ENCODE measurements at regions not wholly inside any gene's neighbourhood (a gene's known extent, or its start where the extent isn't known, plus 50 kb on each side); places are given as distances from the start of the nearest gene placed in this dataset.
"Not testable (repeated sequence)": the region's sequence is repeated elsewhere in the genome, so short reads cannot be mapped to it uniquely, and the experiment has no call there.

DNA sequence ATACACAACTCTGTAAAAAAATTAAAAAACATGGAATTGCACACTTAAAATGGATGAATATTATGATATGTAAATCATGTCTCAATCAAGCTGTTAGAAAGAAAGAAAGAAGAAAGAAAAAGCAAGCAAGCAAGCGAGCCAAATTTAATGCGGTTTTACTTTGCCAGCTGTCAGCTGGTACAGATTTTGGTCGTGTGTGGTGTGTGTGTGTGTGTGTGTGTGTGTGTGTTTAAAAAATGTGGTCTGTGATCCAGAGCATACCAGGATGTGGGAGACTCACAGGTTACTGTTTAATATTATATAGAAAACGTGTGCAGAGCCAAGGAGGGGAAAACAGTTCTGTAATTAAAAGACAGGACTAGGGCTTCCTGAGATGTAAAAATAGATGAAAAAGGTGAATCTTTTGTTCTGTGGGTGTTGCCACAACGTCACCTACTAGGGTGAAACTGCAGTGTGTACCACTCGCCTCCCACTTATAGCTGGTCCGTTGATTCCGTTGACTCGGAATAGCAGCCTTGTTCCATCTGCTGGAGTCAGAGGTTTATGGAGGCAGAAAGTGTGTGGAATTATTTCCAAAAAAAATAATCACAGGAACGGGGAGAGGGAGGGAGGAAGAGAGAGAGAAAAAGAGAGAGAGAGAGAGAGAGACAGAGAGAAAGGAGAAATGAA is 197.7 kb downstream of the BCAS1 start:
- peak; percentile 40 for DNase-seq (ENCODE audit: low read depth)

DNA sequence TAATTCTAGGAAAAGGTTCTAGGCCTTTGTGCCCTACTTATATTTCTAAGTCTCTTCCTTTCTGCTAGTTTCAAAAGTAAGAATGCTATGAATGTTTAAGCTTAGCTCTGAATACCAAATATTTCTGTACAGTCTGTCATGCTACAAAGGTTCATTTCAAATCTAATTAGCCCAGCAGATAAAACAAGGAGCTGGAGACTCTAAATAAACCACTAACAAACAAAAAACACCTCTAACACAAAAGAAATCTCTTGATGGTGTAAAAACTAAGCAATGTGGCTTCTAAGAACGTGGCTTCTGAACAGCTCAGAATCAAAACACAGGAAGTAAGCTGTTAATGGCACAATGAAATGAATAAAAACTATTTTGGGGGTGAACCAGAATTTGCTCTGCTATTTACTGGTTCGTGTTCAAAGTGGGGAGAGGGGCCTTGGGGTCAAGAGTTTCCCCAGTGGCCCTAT is 198.3 kb downstream of the BCAS1 start:
- DNase-seq (ENCODE audit: low read depth): peak; percentile 27

DNA sequence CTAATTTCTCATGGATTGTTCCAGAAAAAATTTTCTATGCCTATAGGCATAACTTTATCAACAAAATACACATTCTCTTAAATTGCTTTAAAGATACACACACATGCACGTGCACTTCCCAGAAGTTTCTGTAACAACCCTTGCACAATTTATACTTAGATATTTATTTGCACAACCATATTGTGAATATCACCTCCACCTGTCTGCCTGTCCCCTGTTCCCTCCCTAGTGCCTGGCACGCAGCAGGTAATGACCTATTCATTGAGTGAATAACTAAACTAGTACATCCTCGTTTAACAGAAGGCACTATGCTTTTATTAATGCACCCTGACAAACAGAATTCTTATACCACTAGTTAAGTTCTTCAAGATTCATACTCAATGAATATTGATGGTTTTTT is 198.9 kb downstream of the BCAS1 start:
- no peak for DNase-seq (ENCODE audit: low read depth)

DNA sequence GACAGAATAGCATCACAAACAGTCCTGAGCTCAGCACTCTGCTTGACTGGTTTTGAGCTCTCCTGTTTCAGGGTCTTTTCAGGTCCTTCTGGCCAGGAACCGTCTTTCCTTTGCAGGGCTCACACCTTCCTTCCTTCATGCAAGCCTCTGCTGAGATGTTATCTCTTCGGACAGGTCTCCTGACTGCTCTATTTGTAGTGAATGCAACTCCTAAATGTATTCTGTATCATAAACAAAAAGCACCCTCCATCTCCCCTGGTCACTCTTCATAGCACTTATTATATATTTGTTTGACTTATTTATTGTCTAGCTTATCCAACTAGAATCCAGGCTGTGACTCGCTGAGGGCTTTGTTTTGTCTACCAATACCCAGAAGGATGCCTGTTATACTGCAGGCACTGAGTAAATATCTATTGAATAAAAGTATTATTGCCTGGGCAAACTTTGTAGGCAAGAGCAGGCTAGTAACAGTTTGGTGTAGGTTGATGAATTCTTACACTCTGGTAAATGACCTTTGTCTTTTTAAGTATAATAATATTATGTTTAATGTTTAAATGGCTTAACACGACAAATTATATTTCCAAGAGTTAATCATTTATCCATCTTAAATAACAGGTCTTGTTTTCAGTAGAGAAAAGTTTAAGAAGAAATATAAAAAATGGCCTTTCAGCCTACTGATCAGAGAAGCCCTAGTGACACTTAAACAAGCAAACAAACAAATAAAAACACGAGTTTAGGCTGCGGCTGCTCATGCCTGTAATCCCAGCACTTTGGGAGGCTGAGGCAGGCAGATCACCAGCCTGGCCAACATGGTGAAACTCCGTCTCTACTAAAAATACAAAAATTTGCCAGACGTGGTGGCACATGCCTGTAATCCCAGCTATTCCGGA is 199.7 kb downstream of the BCAS1 start:
- DNase-seq (ENCODE audit: low read depth): no peak

DNA sequence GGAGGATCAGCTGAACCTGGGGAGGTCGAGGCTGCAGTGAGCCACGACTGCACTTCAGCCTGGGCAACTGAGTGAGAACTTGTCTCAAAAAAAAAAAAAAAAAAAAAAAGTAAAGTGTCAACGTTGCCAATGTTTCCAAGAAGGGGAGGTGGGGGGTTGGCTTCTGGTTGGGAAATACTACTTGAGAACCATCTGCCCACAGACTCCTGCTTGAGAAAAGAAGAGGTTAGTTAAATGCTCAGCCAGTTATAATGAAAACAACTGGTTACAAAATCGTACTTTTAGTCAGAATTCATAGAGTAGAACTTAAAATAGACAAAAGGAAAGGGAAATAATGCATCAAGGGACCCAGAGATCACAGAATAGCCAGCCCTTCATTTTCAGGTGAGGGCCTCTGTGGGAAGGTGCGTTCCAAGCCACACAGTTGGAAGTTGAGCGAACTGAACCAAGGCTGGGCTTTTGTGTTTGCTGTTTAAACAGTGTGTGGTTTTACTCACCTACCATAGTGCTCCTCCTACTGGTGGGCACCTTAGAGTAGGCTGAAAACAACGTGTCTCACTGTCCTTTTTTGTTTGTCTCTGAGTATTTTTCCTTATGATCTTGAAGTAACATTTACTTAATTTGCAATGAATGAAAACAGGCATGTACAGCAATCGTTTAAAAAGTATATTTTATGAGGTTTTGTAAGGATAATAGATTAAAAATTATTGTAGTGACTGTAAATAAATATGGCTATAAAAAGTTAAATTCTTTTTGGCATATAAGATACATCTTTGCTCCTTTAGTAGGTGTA is 200.7 kb downstream of the BCAS1 start:
- DNase-seq (ENCODE audit: low read depth): peak; percentile 82

DNA sequence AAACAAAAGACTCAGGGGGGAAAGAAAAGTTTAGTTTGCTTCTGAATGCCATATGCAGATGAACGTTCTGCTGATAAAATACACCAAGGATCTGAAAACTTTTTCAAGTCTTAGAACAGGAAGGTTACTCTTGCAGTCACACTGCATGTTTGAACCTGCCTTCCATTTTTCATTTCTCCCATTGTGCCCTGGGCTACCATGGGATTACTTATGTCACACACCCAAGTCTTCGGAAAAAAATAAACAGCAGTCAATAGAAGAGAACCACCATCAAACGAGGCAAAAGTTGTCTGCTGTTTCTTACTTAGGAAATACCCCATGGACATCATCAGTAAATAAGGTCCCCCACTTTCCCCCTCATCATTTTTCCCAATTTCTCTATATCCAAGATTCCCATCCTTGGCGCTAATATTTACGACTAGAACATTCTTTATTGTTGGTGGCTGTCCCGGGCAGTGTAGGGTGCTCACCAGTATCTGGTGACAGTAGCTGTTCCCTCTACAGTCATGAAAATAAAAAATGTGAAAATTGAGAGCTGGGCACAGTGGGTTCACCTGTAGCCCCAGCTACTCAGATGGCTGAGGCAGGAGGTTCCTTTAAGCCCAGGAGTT is 202.5 kb downstream of the BCAS1 start:
- DNase-seq (ENCODE audit: low read depth): no peak

DNA sequence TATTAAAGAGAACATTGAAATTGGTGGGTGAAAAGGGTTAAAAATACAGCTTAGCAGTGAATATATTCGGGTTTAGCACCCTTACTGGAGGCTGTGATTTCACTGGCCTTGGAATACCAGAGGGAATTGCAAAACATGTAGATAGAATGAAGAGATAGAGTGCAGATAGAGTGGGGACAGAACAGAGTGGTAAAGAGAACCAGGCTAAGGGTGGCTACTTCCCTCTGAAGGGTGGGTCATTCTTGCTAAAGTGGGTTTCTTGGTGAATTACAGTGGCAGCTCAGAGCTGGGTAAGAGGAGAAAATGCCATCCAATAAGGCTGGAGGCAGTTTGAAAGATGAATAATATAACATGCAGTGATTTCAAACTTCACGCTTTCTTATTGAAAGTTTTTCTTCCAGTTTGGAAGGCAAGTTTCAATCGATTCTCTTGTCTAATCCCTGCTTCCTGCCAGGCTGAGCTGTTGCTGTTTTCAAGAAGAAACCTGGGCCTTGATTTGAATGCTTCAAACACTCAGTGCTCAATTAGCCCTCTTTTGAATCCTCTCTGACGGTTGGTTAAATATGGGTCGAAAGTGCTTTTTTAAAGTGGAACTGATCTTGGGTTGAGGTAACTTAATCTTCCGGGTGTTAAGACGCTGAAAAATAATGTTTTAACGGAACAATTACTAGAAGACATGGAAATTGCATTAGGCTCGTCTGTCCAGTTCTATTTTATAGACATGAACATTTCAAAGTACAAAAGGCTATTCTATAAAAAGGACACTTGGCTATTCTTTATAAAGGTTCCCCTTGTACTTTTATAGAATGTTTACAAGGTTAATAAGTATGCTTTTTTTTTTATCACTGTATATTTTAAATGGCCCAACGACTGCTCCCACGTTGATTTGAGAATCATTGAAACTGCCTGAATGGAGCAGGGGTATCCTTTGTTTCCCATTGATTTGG is 203.3 kb downstream of the BCAS1 start:
- peak; percentile 39 for DNase-seq (ENCODE audit: low read depth)

DNA sequence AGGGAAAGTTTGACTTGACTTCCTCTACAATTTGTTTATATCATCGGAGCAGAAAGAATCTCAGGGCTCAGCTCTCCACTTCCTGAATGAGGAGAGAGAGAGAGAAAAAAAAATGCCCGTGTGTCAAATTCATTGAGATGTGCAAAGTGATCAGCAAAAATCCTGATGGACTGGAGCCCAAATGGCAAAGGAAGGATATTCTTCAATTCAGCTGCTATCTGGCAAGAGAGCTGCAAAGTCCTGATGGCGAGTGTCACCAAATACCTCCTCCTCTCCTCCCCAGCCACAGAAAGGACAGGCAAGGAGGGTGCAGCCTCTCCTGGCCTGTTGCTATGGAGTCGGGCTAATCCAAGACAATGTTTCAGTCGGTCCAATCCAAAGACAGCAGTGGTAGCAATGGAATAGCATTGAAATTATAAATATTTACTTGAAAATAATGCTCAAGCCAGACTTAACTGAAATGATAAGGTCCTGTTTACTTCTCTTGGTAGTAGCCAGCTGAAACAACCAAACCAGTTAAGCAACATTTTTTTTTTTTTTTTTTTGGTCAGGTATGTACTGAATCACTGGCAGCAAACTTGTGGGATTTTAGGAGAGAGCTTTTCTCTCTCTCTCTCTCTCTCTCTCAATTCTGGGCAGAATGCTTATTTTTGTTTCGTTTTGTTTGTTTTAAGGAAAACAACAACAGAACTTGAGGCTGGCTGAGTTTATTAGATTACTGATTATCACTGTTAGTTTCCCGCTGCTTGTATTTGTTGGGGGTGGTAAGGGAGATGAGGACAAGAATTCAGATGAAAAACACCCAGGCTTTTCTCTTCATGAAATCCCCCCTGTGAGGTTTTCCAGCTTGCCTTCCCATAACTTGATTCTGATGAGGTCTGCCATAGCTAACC is 204.2 kb downstream of the BCAS1 start:
- DNase-seq (ENCODE audit: low read depth): peak; percentile 56

DNA sequence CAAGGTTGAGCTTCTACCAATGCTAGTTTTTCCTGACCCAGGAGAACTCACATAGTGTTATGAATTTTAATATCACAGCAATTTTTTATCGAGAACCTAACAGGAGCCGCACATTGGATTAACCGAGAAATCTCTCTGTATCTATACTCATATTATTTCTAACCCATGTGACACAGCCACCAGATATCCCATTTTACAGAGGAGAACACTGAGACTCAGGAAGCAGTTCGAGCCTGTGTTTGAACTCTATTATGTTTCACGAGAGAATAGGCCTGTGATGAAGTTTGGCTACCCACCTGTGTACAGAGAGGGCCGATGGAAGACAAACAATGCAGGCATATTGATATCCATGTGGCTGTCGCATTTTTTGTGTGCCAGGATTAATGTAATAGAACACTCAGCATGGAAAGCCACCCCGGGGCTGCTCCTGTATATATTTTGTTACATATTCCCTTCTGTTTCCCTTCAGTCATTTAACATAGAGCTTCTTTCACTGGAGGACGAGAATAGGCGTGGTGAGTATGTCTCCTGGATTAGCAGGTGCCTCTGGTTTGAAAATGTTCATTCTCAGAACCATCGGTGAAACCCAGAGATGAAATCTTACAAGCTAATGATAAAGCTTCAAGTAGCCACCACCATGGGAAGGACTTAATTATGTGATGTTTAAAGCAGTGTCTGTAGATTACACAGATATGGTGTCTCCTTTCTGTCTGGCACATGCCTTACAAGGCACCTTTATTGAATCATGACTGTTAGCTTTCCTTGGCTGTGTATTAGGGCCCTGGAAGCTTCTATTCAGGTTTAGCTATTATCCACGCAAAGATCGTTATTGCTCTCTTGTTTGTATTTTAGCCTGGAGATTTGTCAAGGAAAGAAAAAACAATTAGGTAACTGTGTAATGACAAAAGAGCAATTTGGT is 205.4 kb downstream of the BCAS1 start:
- DNase-seq (ENCODE audit: low read depth): not testable (repeated sequence)

DNA sequence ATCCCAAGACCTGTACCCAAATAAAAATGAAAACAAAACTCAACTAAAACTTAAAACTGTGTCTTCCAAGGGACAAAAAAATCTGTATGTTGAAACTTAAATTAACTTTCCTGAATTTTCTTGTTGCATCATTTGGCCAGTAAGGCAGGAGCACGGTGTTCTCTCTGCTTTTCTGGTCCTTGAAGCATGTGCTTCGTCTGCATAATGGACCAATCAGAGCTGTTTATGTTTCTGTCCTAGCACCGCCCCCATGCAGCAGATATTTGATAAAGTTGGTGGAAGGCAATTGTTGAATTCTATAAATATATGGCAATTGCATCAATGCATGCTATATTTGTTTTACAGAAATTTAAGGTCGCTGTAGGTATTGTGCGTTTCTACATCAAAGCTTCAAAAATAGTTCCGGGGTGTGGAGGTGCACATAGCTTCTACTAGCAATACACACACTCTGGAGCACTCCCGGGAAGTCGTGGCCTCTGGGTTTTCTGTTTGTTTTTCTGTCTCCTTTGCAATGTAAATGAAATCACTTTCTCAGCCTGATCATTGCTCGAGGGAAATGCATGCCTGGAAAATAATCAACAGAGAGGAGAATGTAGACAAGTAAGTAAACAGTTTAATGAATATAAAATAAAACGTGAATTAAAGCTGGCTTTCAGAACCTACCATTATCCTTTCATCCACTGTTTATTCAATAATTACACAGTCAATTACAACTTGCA is 206.3 kb downstream of the BCAS1 start:
- DNase-seq (ENCODE audit: low read depth): not testable (repeated sequence)

DNA sequence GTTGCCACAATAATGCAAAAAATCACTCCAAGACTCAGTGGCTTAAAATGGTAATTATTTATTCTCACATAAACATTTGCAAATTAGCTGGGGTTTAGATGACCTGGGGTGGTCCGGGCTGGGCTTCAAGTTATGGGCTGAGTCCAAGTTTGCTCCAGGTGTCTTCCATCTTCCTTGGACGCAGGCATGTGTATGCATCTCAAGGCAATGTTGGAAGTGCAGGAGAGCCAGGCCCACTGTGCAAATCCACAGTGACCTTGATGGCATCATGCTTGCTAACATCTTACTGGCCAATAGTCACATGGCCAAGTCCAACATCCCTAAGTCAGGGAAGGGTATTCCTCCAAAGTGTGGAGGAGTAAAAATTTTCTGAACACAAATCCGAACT is 206.9 kb downstream of the BCAS1 start:
- not testable (repeated sequence) for DNase-seq (ENCODE audit: low read depth)

DNA sequence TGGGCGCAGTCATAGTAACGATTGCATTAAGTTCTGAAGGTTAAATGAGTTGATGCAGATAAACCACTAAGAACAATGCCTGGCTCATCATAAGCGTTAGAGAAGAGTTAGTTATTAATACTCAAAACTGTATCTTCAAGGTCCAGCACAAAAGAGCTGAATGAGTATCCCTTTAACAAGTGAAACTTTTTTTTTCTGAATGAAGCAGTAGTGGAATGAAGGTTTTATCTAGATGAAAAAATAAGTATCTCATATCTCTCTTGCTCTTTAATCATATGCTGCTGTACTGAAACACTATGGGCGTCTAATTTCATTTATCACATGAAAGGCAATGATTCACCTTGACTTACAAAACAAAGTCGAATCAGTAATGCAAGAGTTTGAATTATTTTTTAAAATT is 207.4 kb downstream of the BCAS1 start:
- not testable (repeated sequence) for DNase-seq (ENCODE audit: low read depth)

DNA sequence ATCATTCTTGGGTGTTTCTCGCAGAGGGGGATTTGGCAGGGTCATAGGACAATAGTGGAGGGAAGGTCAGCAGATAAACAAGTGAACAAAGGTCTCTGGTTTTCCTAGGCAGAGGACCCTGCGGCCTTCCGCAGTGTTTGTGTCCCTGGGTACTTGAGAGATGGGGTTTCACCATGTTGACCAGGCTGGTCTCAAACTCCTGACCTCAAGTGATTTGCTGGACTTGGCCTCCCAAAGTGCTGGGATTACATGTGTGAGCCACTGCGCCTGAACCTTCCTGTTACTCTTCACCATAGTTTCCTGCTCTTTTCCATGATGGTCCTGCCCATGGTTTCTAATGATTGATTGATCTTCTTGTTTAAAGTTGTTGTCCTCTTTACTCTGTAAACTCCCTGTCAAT is 207.9 kb downstream of the BCAS1 start:
- not testable (repeated sequence) for DNase-seq (ENCODE audit: low read depth)

DNA sequence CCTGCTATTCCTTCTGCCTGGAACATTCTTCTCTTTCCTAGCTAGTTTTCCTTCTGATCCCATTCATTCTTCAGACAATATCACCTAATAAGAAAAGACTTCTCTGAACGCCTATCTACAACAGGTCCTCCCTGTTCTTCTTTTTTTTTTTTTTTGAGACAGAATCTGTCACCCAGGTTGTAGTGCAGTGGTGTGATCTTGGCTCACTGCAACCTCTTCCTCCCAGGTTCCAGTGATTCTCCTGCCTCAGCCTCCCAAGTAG is 208.3 kb downstream of the BCAS1 start:
- DNase-seq (ENCODE audit: low read depth): not testable (repeated sequence)

DNA sequence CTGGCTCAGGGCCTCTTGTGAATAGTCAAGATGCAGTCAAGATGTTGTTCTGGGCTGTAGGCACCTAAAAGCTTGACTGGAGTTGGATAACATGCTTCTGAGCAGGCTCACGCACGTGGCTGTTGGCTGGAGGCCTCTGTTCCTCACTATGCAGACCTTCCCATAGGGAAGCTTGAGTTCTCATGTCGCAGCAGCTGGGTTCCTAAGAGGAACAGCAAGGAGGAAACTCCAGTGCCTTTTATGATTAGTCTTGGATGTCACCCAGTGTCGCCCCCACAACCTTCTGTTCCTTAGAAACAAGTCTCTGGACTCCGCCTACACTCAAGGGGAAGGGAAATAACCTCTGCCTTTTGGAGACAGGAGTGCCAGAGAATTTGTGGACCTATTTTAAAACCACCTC is 210.7 kb downstream of the BCAS1 start:
- no peak for DNase-seq (ENCODE audit: low read depth)

DNA sequence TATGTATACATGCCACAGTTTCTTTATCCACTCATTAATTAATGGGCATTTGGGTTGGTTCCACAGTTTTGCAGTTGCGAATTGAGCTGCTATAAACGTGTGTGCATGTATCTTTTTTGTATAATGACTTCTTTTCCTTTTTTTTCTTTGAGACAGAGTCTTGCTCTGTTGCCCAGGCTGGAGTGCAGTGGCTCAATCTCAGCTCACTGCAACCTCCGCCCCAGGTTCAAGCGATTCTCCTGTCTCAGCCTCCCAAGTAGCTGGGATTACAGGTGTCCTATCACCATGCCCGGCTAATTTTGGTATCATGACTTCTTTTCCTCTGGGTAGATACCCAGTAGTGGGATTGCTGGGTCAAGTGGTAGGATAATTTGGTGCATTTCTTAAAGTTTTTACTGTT is 211.4 kb downstream of the BCAS1 start:
- DNase-seq (ENCODE audit: low read depth): not testable (repeated sequence)

DNA sequence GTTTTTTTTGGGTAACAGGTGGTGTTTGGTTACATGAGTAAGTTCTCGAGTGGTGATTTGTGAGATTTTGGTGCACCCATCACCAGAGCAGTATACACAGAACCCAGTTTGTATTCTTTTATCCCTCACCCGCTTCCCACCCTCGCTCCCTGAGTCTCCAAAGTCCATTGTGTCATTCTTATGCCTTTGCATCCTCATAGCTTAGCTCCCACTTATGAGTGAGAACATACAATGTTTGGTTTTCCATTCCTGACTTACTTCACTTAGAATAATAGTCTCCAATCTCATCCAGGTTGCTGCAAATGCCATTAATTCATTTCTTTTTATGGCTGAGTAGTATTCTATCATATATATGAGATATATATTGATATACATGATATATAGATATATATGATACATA is 211.9 kb downstream of the BCAS1 start:
- not testable (repeated sequence) for DNase-seq (ENCODE audit: low read depth)

DNA sequence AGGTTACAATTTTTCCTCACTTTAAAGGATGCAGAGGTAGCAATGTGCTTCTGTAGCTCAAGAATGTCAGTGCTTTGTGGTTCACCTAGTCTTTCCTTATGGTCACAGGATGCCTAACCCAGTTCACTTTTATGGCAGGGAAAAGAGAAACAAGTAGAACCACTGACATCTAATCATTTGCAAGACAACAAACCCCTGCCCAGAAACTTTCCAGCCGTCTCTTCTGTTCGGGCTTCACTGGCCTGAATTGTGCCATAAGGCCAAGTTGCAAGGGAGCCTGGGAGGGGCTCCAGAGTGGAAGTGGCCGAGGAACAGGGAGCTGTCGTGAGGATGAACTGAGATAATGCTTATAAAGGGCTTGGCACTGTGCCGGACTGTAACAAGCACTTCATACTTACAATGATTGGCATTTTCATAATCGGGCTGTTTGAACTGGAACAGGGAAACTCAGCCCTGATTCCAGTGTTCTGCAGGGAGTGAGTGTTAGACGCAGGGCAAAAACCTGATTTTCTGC is 212.6 kb downstream of the BCAS1 start:
- no peak for DNase-seq (ENCODE audit: low read depth)
